NCI-H460 (cell line): ENCODE measurements at regions not wholly inside any gene's neighbourhood (a gene's known extent, or its start where the extent isn't known, plus 50 kb on each side); places are given as distances from the start of the nearest gene placed in this dataset.
"Not testable (repeated sequence)": the region's sequence is repeated elsewhere in the genome, so short reads cannot be mapped to it uniquely, and the experiment has no call there.

Experiments
- DNase-seq: peaks from one replicate; pipeline ENCODE4 v3.0.0-alpha.2; 2016; ENCODE audit warnings: low read depth; ENCODE audit errors: extremely low read depth

- DNase-seq: no peak
These were observed 119.7 kb upstream of the ALKAL2 start for GRCh38 chr2:407630-408029.

- DNase-seq: no peak
These were observed 119.0 kb upstream of the ALKAL2 start for GRCh38 chr2:406876-407275.

GRCh38 chr2:406231-406630, 118.3 kb upstream of the ALKAL2 start:
- DNase-seq: no peak

GRCh38 chr2:404581-404980, 116.7 kb upstream of the ALKAL2 start:
- DNase-seq: no peak

GRCh38 chr2:403682-404081, 115.8 kb upstream of the ALKAL2 start:
- no peak for DNase-seq

GRCh38 chr2:402721-403120, 114.8 kb upstream of the ALKAL2 start:
- no peak for DNase-seq

- DNase-seq: no peak
These were observed 114.3 kb upstream of the ALKAL2 start for GRCh38 chr2:402206-402605.

- DNase-seq: no peak
These were observed 113.3 kb upstream of the ALKAL2 start for GRCh38 chr2:401019-401679.

GRCh38 chr2:397926-398325, 110.0 kb upstream of the ALKAL2 start:
- no peak for DNase-seq

- DNase-seq: no peak
These were observed 109.6 kb upstream of the ALKAL2 start for GRCh38 chr2:397521-397920.

GRCh38 chr2:396903-397302, 109.0 kb upstream of the ALKAL2 start:
- no peak for DNase-seq

GRCh38 chr2:395886-396285, 108.0 kb upstream of the ALKAL2 start:
- no peak for DNase-seq

GRCh38 chr2:393711-394696, 106.1 kb upstream of the ALKAL2 start:
- DNase-seq: no peak

- DNase-seq: no peak
These were observed 105.0 kb upstream of the ALKAL2 start for GRCh38 chr2:392926-393280.

- DNase-seq: no peak
These were observed 104.5 kb upstream of the ALKAL2 start for GRCh38 chr2:392181-392925.

- DNase-seq: no peak
These were observed 103.8 kb upstream of the ALKAL2 start for GRCh38 chr2:391696-392095.

- no peak for DNase-seq
These were observed 103.1 kb upstream of the ALKAL2 start for GRCh38 chr2:390959-391358.

GRCh38 chr2:389985-390384, 102.1 kb upstream of the ALKAL2 start:
- DNase-seq: not testable (repeated sequence)

- DNase-seq: not testable (repeated sequence)
These were observed 100.9 kb upstream of the ALKAL2 start for GRCh38 chr2:388752-389151.

GRCh38 chr2:387980-388421, 100.1 kb upstream of the ALKAL2 start:
- DNase-seq: no peak

- no peak for DNase-seq
These were observed 98.7 kb upstream of the ALKAL2 start for GRCh38 chr2:386406-387103.
